Ishikawa (cell line): ENCODE measurements at regions not wholly inside any gene's neighbourhood (a gene's known extent, or its start where the extent isn't known, plus 50 kb on each side); places are given as distances from the start of the nearest gene placed in this dataset.

Experiments
- CREB1 ChIP-seq: IDR thresholded peaks from 2 replicates; pipeline ENCODE4 v1.6.1; 2012; ENCODE audit warnings: low read depth
- EGR1 ChIP-seq: IDR thresholded peaks from 2 replicates; pipeline ENCODE4 v1.6.1; 2012
- EP300 ChIP-seq: IDR thresholded peaks from 2 replicates; pipeline ENCODE4 v1.6.1; 2012; ENCODE audit warnings: borderline replicate concordance
- TAF1 ChIP-seq: IDR thresholded peaks from 2 replicates; pipeline ENCODE4 v1.6.1; 2012; ENCODE audit warnings: low read depth, mild to moderate bottlenecking
- YY1 ChIP-seq: IDR thresholded peaks from 2 replicates; pipeline ENCODE4 v1.6.1; 2012; ENCODE audit warnings: low read depth
- TF ChIP-seq, protein P1 (sequence below): IDR thresholded peaks from 2 replicates; pipeline ENCODE4 v1.6.1; 2012
- TF ChIP-seq, protein P2 (sequence below): IDR thresholded peaks from 2 replicates; pipeline ENCODE4 v1.6.1; 2012; ENCODE audit warnings: low read depth, mild to moderate bottlenecking

DNA sequence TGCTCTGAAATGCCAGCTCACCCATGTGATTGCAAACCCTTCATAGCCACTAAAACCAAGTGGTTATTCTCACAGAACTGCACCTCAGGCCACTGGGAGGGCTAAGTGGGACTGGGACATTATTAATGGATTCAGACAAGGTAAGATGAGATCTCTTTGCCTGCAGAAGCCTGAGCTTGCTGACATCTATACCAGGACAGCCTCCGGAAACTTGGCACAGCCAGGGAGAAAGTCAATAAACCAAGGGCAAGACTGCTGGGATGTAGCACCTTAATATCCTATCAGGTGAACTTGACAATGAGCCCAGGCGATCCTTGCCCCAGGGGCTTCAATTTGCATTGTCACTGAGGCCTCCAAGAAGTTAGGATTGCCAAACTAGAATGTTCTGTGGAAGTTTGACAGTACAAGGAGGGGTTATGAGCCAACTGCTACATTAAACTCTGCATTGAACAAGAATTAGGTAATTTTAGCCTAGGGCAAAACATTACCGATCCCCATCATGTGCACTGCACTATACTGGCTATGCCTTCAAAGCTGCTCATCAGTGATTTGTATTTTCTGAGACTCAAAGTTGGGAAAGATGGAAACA is 60.1 kb upstream of the RALGAPA2 start:
- no peak for TF ChIP-seq YY1
- no peak for TF ChIP-seq CREB1
- TF ChIP-seq, protein P1, sequence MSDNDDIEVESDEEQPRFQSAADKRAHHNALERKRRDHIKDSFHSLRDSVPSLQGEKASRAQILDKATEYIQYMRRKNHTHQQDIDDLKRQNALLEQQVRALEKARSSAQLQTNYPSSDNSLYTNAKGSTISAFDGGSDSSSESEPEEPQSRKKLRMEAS: no peak
- no peak for TF ChIP-seq TAF1
- TF ChIP-seq EGR1: no peak
- no peak for TF ChIP-seq EP300
- TF ChIP-seq, protein P2, sequence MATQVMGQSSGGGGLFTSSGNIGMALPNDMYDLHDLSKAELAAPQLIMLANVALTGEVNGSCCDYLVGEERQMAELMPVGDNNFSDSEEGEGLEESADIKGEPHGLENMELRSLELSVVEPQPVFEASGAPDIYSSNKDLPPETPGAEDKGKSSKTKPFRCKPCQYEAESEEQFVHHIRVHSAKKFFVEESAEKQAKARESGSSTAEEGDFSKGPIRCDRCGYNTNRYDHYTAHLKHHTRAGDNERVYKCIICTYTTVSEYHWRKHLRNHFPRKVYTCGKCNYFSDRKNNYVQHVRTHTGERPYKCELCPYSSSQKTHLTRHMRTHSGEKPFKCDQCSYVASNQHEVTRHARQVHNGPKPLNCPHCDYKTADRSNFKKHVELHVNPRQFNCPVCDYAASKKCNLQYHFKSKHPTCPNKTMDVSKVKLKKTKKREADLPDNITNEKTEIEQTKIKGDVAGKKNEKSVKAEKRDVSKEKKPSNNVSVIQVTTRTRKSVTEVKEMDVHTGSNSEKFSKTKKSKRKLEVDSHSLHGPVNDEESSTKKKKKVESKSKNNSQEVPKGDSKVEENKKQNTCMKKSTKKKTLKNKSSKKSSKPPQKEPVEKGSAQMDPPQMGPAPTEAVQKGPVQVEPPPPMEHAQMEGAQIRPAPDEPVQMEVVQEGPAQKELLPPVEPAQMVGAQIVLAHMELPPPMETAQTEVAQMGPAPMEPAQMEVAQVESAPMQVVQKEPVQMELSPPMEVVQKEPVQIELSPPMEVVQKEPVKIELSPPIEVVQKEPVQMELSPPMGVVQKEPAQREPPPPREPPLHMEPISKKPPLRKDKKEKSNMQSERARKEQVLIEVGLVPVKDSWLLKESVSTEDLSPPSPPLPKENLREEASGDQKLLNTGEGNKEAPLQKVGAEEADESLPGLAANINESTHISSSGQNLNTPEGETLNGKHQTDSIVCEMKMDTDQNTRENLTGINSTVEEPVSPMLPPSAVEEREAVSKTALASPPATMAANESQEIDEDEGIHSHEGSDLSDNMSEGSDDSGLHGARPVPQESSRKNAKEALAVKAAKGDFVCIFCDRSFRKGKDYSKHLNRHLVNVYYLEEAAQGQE: no peak
